HCT116 (cell line): ENCODE measurements at regions not wholly inside any gene's neighbourhood (a gene's known extent, or its start where the extent isn't known, plus 50 kb on each side); places are given as distances from the start of the nearest gene placed in this dataset.

Experiments
- ATAC-seq: fragments of 200-7000 bp; cut with Tn5 transposase; 2 replicates; pipeline ENCODE4 v1.9.1; 2020; ENCODE audit warnings: mild to moderate bottlenecking, moderate library complexity
- BruUV-seq: library from RNA; stranded (reverse); fragments of 400-500 nt; replicated peaks from 2 replicates; lab custom pipeline; 2021; lab: Mats Ljungman, UMichigan
- CTCF ChIA-PET: fragments of 300-600 bp; sonication (Branson Sonifier 250); formaldehyde crosslinking; loops from one replicate; lab custom pipeline; 2021; ENCODE audit warnings: antibody characterized with exemption; lab: Charles Lee
- POLR2A ChIA-PET: fragments of 300-600, 350-600 bp; sonication (Branson Sonifier 250); formaldehyde crosslinking; loops from one replicate; lab custom pipeline; 2021; ENCODE audit warnings: antibody characterized with exemption; lab: Charles Lee
- RAD21 ChIA-PET, 2 experiments: fragments of 300-600 bp; sonication (Branson Sonifier 250); formaldehyde crosslinking; loops; one replicate each; lab custom pipeline; 2023; ENCODE audit warnings: low total read pairs in 2 of 2; ENCODE audit not compliant: uncharacterized antibody in 2 of 2, unreplicated experiment in 2 of 2, low non-redundant PET in 1 of 2; lab: Charles Lee
- DNase-seq: peaks from one replicate; pipeline ENCODE4 v3.0.0-alpha.2; 2010; ENCODE audit warnings: low read depth, low spot score
- H2AFZ ChIP-seq: fragments of 200-600 bp; shearing (Covaris generic), sonication (generic); 2 replicates; pipeline ENCODE4 v1.6.1; 2017; ENCODE audit warnings: low read depth, mixed run types, mixed read lengths, antibody characterized with exemption, low read length; ENCODE audit not compliant: poor library complexity, severe bottlenecking
- H3K27ac ChIP-seq: 2 replicates; pipeline ENCODE4 v1.5.1; 2012; ENCODE audit warnings: low read depth, low read length
- H3K27me3 ChIP-seq: fragments of 200-600 bp; sonication (generic); 2 replicates; pipeline ENCODE4 v1.6.1; 2016; ENCODE audit warnings: mixed run types, low read length, mixed read lengths; ENCODE audit not compliant: insufficient read depth
- H3K36me3 ChIP-seq, 2 experiments: fragments of 200-500 bp in 1 of 2; fragments of 200-600 bp in 1 of 2; sonication (Bioruptor generic) in 1 of 2; sonication (generic) in 1 of 2; 2 replicates each; pipeline versions ENCODE4 v1.5.1 to v1.6.1; 2014 to 2016; ENCODE audit warnings: low read length in 2 of 2, inconsistent platforms in 1 of 2, mixed read lengths in 1 of 2, mixed run types in 1 of 2; ENCODE audit not compliant: insufficient read depth in 2 of 2, control insufficient read depth in 1 of 2
- H3K4me1 ChIP-seq, 2 experiments: fragments of 200-600 bp in 1 of 2; sonication (generic) in 1 of 2; 2 replicates each; pipeline versions ENCODE4 v1.5.1 to v1.6.1; 2012 to 2017; ENCODE audit warnings: low read length in 2 of 2, inconsistent platforms in 1 of 2, mild to moderate bottlenecking in 1 of 2, mixed read lengths in 1 of 2, mixed run types in 1 of 2, moderate library complexity in 1 of 2; ENCODE audit not compliant: insufficient read depth in 2 of 2, control insufficient read depth in 1 of 2
- H3K4me2 ChIP-seq: fragments of 200-600 bp; sonication (generic); 2 replicates; pipeline ENCODE4 v1.6.1; 2017; ENCODE audit warnings: mixed run types, low read length, mixed read lengths
- H3K4me3 ChIP-seq, 2 experiments: fragments of 200-600 bp in 1 of 2; sonication (generic) in 1 of 2; replicated peaks in 1 of 2; 2 replicates each; pipeline ENCODE4 v1.5.1; 2011 to 2016; ENCODE audit warnings: low read length in 2 of 2, control low read depth in 1 of 2, low read depth in 1 of 2, mild to moderate bottlenecking in 1 of 2, mixed read lengths in 1 of 2, mixed run types in 1 of 2
- H3K79me2 ChIP-seq: fragments of 200-600 bp; sonication (generic); 2 replicates; pipeline ENCODE4 v1.6.1; 2017; ENCODE audit warnings: mild to moderate bottlenecking, mixed run types, low read length, moderate library complexity, mixed read lengths; ENCODE audit not compliant: insufficient read depth
- H3K9ac ChIP-seq: fragments of 200-600 bp; sonication (generic); 2 replicates; pipeline ENCODE4 v1.6.1; 2016; ENCODE audit warnings: low read length, mixed read lengths
- H3K9me2 ChIP-seq: fragments of 200-600 bp; sonication (generic), shearing (Covaris generic); 2 replicates; pipeline ENCODE4 v1.6.1; 2017; ENCODE audit warnings: mixed run types, mild to moderate bottlenecking, moderate library complexity; ENCODE audit not compliant: insufficient read depth
- H3K9me3 ChIP-seq, 2 experiments: fragments of 200-500 bp in 1 of 2; fragments of 200-600 bp in 1 of 2; sonication (Bioruptor generic) in 1 of 2; sonication (generic) in 1 of 2; 2 replicates each; pipeline ENCODE4 v1.6.1; 2014 to 2017; ENCODE audit warnings: low read length in 2 of 2, mixed read lengths in 2 of 2, inconsistent platforms in 1 of 2, low read depth in 1 of 2, mild to moderate bottlenecking in 1 of 2, mixed run types in 1 of 2, moderate library complexity in 1 of 2; ENCODE audit not compliant: control insufficient read depth in 1 of 2, insufficient read depth in 1 of 2
- H4K20me1 ChIP-seq: fragments of 200-600 bp; sonication (generic), shearing (Covaris generic); 2 replicates; pipeline ENCODE4 v1.6.1; 2017; ENCODE audit warnings: mixed run types, mild to moderate bottlenecking, moderate library complexity; ENCODE audit not compliant: insufficient read depth
- ATF3 ChIP-seq: IDR thresholded peaks from 2 replicates; pipeline ENCODE4 v1.6.1; 2012
- CBX3 ChIP-seq: IDR thresholded peaks from 2 replicates; pipeline ENCODE4 v1.6.1; 2012; ENCODE audit warnings: low read depth
- CEBPB ChIP-seq: IDR thresholded peaks from 2 replicates; pipeline ENCODE4 v1.6.1; 2012; ENCODE audit warnings: low read depth
- CTCF ChIP-seq, 3 experiments: fragments of 200-600 bp in 1 of 3; sonication (generic) in 1 of 3; IDR thresholded peaks in 2 of 3; conservative IDR thresholded peaks in 1 of 3; 2 replicates each; pipeline ENCODE4 v1.5.1; 2012 to 2017; ENCODE audit warnings: low read depth in 2 of 3, low read length in 2 of 3, antibody characterized with exemption in 1 of 3, borderline replicate concordance in 1 of 3, control low read depth in 1 of 3, mild to moderate bottlenecking in 1 of 3, mixed read lengths in 1 of 3, mixed run types in 1 of 3, moderate library complexity in 1 of 3; ENCODE audit not compliant: insufficient read depth in 1 of 3
- ELF1 ChIP-seq: IDR thresholded peaks from 2 replicates; pipeline ENCODE4 v1.6.1; 2012; ENCODE audit warnings: low read depth, borderline replicate concordance
- EZH2 ChIP-seq: fragments of 200-600 bp; sonication (generic); IDR thresholded peaks from 2 replicates; pipeline ENCODE4 v1.6.1; 2017; ENCODE audit warnings: antibody characterized with exemption, mixed run types
- EZH2phosphoT487 ChIP-seq: fragments of 200-600 bp; IDR thresholded peaks from 2 replicates; pipeline ENCODE4 v1.6.1; 2018; ENCODE audit warnings: antibody characterized with exemption, borderline replicate concordance
- FOSL1 ChIP-seq: IDR thresholded peaks from 2 replicates; pipeline ENCODE4 v1.6.1; 2012; ENCODE audit warnings: low read depth
- JUND ChIP-seq: IDR thresholded peaks from 2 replicates; pipeline ENCODE4 v1.6.1; 2012
- POLR2A ChIP-seq: IDR thresholded peaks from 2 replicates; pipeline ENCODE4 v1.7.0; 2011; ENCODE audit warnings: borderline replicate concordance; ENCODE audit not compliant: insufficient read depth, insufficient read length; ENCODE audit errors: extremely low read depth
- POLR2AphosphoS5 ChIP-seq: IDR thresholded peaks from 2 replicates; pipeline ENCODE4 v1.6.1; 2011; ENCODE audit warnings: mild to moderate bottlenecking, low read depth, low read length, moderate library complexity
- RAD21 ChIP-seq: IDR thresholded peaks from 2 replicates; pipeline ENCODE4 v1.6.1; 2012; ENCODE audit warnings: low read depth, mild to moderate bottlenecking
- SIN3A ChIP-seq: IDR thresholded peaks from 2 replicates; pipeline ENCODE4 v1.6.1; 2012; ENCODE audit warnings: low read depth
- SRF ChIP-seq: IDR thresholded peaks from 2 replicates; pipeline ENCODE4 v1.6.1; 2012; ENCODE audit warnings: low read depth
- TCF7L2 ChIP-seq: IDR thresholded peaks from 2 replicates; pipeline ENCODE4 v1.7.0; 2011; ENCODE audit warnings: borderline replicate concordance, inconsistent platforms; ENCODE audit not compliant: insufficient read depth, insufficient read length; ENCODE audit errors: extremely low read depth
- ZBTB33 ChIP-seq: IDR thresholded peaks from 2 replicates; pipeline ENCODE4 v1.6.1; 2011; ENCODE audit warnings: mild to moderate bottlenecking, low read length, moderate library complexity; ENCODE audit not compliant: insufficient replicate concordance; ENCODE audit errors: extremely low read depth
- ZNF274 ChIP-seq: fragments of 200-500 bp; sonication (Bioruptor generic); IDR thresholded peaks from 2 replicates; pipeline ENCODE4 v1.6.1; 2014; ENCODE audit warnings: mild to moderate bottlenecking, low read depth, low read length, inconsistent platforms
- intact Hi-C: fragments of 100-400 bp; cut with micrococcal nuclease; formaldehyde crosslinking; loops from 2 replicates; pipeline ENCODE4 v1.10.0; 2022

GRCh38 chr6:168979254-168979653 lies 274.4 kb downstream of the THBS2 start:
- intact Hi-C loops: no loop called here
- H3K36me3 ChIP-seq: no peaks in the 10 kb centered on the region
- BruUV-seq: no TSS peak
- ChIA-PET RAD21 (no interaction called here), CTCF (no interaction called here)
- H3K9me3 ChIP-seq: no peaks in the 10 kb centered on the region
- H3K27me3 ChIP-seq: no peaks in the 10 kb centered on the region
- no peak overlapping the region for H2AFZ ChIP-seq
- no peaks in the 10 kb centered on the region for H4K20me1 ChIP-seq
- H3K27ac ChIP-seq: no peak overlapping the region
- no peak for DNase-seq
- TF ChIP-seq ELF1 (no peak), POLR2AphosphoS5 (no peak), CBX3 (no peak), EZH2phosphoT487 (no peak), SRF (no peak), EZH2 (no peak), ATF3 (no peak), ZBTB33 (no peak), FOSL1 (no peak), POLR2A (no peak), JUND (no peak), CTCF (IDR thresholded peaks at IDR 0.05 in 2 of 3, conservative IDR thresholded peaks at IDR 0.05 in 1 of 3; ENCODE audit: borderline replicate concordance in 1 of 3, insufficient read depth in 1 of 3, low read depth in 2 of 3, low read length in 2 of 3) (no peak), ZNF274 (no peak), RAD21 (no peak), TCF7L2 (no peak), CEBPB (no peak), SIN3A (no peak)
- TF ChIP-seq, all 23 proteins: peak for 0
- POLR2A ChIA-PET: no interaction called here
- no peak overlapping the region for H3K4me3 ChIP-seq
- no peaks in the 10 kb centered on the region for H3K4me1 ChIP-seq
- no peaks in the 10 kb centered on the region for H3K79me2 ChIP-seq
- no peak overlapping the region for H3K4me2 ChIP-seq
- no peaks in the 10 kb centered on the region for H3K9me2 ChIP-seq
- ATAC-seq: no peak
- H3K9ac ChIP-seq: no peak overlapping the region
